ENCODE measurements at regions not wholly inside any gene's neighbourhood (a gene's known extent, or its start where the extent isn't known, plus 50 kb on each side); places are given as distances from the start of the nearest gene placed in this dataset.

DNA sequence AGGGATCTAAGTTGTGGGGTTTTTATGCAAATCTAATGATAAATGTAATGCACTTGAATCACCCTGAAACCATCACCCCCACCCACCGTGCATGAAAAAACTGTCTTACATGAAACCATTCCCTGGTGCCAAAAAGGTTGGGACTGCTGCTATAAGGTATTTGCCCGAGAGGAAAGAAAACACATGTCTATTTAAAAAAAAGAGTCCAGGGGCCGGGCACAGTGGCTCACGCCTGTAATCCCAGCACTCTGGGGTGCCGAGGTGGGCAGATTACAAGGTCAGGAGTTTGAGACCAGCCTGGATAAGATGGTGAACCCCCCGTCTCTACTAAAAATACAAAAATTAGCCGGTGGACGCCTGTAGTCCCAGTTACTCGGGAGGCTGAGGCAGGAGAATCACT lies 1372.8 kb upstream of the CDH2 start:
- no peak for DNase-seq (ENCODE audit: low read depth)

DNA sequence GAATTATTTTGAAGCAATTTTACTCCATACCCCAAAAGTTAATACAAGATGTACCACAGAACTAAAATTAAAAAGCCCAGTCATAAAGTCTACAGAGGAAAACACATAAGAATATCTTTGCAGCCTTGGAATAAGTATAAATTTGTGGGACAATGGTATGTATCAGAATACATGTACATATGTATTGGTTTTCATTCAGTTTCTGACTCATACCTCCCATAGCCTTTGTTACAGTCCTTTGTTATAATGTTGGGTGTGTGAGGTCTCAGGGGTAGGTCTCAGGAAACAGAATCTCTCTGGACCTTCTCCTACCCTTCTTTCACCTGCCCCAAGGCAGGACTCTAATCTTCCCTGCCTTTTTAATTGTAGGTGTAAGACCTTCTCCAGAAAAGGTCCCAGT lies 1370.7 kb upstream of the CDH2 start:
- DNase-seq (ENCODE audit: low read depth) = no peak

DNA sequence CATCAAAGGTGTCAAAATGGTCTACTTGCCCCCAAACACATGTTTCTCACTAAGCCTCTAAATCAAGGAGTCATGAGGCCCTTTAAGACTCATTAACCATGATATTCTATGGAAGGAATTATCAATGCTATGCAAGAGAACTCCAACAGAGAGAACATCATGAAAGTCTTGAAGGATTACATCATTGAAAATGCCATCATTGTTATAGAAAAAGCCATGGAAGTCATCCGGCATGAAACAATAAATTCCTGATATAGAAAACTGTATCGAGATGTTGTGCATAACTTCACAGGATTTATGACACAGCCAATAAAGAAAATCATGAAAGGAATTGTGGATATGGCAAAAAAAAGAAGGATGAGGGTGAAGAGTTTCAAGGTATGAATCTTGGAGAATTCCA lies 1363.6 kb upstream of the CDH2 start:
- DNase-seq (ENCODE audit: low read depth) = no peak

DNA sequence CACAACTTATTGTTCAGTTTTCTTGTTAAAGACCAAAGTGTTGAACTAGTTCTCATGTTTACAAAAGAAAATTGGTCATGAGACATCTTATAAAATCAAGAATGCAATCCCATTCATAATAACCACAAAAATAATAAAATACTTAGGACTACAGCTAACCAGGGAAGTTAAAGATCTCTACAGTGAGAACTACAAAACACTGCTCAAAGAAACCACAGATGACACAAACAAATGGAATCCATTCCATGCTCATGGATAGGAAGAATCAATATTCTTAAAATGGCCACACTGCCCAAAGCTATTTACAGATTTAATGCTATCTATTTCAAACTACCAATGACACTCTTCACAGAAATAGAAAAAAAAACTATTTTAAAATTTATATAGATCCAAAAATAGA lies 1354.8 kb upstream of the CDH2 start:
- no peak for DNase-seq (ENCODE audit: low read depth)

DNA sequence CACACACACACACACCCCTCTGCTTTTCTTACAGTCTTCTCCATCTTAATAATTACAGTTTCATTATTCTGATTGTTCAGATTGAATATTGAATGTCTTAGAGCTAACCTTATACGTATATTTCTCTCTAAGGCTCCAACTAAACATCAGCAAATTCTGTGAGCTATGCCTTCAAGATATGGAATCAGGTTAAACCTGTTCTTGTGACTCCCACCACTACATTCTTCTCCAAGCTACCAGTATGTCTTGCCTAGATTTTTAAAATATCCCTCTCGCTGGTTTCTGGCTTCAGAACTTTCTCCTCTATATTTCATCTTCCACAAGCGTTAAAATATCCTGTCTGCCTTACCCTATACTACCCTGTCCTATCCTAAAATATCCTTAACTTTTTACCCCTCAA lies 1346.4 kb upstream of the CDH2 start:
- no peak for DNase-seq (ENCODE audit: low read depth)

DNA sequence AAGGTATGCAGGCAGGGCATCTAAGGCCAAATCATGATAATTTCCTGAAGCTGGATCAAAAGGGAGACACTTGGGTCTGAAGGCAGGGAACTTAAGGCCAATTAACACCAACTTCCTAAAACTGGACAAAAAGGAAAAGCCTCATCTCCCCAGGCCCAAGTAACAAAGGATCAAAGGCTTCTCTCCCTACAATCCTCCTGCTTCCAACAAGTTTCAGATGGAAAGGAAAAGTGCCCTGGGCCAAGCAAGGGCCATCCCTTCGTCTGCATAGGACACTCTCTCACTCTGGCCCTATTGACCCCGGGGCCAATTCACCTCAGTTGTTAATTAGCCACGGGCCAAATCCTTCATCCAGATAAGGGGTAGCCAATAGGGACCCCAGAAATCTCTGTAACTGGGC lies 1335.8 kb upstream of the CDH2 start:
- DNase-seq (ENCODE audit: low read depth) = no peak

DNA sequence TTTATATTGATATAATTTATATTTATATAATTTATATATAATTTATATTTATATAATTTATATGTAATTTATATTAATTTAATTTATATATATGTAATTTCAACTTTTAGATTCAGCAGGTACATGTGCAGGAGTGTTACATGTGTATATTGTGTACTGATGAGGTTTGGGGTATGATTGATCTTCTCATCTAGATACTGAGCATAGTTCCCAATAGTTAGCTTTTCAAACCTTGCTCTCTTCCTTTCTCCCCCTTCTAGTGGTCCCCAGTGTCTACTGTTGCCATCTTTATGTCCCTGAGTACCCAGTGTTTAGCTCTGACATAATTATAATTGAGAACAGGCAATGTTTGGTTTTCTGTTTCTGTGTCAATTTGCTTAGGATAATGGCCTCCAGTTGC lies 1335.3 kb upstream of the CDH2 start:
- no peak for DNase-seq (ENCODE audit: low read depth)

DNA sequence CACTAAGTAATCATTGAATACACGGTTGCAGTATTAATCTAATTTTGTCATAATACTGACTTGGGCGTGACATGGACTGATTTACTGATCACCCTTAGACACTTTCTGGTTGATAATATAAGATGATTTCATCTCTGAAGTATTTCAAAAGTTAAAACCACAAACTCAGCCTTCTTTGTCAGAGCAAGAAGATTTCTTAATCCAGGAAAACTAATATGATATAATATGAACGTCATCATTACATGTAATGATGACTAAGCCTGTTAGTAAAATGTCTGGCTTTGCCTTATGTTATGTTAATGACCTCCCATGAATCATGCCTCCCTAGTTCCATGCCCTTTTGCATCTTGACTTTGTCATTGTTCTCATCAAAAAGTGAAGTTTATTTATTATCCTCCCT lies 1325.0 kb upstream of the CDH2 start:
- DNase-seq (ENCODE audit: low read depth) = peak; percentile 37

DNA sequence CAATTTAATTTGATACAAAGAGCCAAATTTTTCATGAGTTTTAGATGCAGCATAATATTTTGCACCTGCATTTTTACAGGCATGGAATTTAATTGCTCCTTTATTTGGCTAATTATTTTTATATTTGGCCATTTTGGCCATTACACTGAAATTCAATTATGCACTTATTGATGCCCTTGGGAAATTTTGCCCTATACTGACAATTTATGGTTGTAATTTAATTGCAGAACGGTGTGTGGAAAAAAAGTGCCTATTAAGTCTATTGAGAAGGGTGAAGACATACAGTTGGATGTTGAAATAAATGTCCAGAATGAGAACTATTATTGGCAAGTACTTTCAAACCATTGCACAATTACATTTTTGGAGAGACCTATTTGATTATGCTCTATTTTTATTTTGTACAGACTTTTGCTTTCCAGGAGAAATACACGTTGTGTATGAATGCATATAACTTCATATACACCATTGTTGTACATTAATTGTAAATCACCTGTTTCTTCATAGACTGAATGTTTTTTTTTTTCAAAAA lies 1319.3 kb upstream of the CDH2 start:
- DNase-seq (ENCODE audit: low read depth) = no peak

DNA sequence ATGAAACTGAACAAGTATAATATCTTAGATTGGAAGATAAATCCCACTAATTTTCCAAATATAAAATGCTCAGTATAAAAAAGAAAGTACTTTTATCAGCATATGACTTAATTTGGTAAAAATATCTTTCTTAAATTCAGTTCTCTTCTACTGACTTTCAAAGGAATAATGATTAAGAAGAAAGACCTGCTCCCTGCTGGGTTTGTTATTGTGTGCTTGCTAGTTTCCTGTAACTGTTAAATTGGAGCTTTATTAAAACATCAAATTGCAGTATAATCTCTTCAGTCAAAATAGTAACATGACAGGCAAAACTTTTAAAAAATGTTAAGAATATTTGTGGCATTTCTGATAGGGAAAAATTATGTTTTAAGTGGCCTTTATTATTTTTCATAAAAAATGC lies 1317.4 kb upstream of the CDH2 start:
- DNase-seq (ENCODE audit: low read depth) = no peak

DNA sequence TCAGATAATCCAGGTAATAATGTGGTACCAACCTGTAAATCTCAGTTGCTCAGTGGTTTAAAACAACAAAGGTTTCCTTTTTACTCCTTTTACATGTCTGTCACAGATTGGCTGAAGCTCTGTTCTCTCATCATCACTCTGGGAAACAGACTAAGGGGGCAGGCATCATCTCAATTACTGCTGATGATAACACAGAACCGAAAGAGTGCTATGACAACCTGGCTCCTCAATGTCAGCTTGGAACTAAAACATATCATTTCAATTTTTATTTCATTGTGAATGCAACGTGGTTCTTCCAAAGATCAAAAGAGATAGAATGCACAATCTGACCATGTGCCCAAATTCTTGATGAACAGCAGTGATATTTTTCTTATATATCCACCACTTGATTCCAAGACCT lies 1315.0 kb upstream of the CDH2 start:
- DNase-seq (ENCODE audit: low read depth) = no peak

DNA sequence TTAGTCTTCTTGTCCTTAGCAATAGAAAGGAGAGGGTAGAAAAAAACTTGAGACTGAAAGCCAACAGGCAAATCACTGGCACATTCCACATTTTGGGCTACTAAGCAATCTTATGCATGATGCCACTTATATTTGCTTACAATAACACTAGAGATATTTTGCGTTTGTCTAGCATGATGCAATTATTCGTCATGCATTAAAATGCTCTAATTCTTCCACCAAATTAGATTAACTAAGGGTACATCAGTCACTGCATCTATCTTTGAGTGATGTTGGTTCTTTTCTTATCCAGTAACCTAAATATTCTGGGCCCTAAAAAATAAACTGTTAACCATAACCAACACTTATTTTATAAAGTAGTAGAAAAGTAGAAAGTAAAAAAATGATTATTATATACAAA lies 1311.7 kb upstream of the CDH2 start:
- DNase-seq (ENCODE audit: low read depth) = no peak

DNA sequence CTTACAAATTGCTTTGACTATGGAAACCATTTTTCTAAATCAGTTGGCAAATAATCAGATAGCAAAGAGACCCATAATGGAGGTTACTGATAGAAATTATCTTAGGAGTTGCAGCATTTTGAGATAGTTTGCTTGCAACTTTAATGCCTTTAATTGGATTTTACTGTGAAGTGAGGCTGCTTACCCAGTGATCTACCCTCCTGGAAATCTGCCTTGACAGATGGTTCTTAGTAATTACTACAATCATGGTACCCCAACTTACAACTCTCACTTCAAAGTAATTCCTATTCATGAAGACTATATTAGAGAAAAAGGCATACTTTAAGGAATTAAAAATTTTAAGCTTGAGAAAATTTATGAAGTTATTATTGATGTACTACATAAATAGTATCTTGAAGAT lies 1288.6 kb upstream of the CDH2 start:
- no peak for DNase-seq (ENCODE audit: low read depth)

DNA sequence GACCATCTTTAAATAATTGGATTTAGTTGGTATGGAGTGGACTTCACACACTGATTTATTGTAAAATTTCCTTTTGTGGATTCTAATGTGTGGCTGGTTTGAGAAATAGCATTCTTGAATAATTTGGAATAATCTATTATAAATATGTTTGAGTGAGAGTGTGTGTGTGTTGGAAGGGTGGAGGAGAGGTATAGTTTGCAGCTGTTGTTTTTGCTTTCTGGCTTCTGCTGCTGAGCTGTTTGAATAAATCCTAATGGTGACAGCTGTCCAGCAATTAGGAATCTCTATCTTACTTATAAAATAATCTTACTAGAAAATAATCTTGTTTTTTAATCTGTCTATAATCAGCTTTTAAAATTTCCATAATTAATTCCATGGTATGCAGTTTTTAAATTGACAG lies 1283.0 kb upstream of the CDH2 start:
- DNase-seq (ENCODE audit: low read depth) = no peak

DNA sequence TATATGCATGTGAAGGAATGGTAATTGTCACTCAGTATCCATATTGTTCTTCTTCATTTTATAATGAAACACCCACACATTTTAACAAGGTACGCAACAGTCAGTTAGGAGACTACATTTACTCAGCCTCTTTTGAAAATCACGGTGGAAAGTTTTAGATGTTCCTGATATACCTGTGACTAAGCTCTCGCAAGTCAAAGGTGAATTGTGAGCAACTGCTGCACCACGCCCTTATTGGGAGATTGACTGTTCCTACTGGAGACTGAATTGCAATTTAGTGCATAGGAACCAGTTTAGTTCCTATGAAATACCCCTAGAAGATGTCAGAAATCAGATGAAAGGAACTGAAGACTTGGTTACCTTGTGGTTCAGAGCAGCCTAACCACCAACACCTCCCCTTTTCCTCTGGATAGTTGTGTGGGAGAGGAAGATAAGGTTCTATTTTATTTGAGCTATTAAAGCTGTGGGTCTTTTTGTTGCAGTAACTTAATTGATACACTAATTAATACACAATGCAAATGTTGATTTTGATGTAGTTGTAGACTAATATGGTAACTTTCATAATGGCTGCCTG lies 1280.5 kb upstream of the CDH2 start:
- no peak for DNase-seq (ENCODE audit: low read depth)

DNA sequence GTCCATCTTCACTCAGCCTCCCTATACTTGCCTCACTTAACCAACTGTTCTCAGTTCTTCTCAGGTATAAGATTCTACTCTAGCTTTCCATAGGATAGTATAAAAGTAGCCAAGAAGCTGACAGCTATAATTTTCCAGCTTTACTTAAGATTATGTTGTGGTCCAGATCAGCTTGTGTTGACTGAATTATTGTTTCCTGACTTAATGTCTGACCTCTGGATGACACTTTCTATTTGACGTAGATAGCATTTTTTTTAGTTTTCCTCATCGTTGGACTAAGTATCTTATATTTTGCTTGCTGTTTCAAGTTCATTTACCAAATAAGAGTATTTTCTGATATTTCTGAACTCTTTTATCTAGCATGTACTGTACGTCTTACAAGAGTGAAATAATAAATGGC lies 1272.5 kb upstream of the CDH2 start:
- DNase-seq (ENCODE audit: low read depth) = no peak

DNA sequence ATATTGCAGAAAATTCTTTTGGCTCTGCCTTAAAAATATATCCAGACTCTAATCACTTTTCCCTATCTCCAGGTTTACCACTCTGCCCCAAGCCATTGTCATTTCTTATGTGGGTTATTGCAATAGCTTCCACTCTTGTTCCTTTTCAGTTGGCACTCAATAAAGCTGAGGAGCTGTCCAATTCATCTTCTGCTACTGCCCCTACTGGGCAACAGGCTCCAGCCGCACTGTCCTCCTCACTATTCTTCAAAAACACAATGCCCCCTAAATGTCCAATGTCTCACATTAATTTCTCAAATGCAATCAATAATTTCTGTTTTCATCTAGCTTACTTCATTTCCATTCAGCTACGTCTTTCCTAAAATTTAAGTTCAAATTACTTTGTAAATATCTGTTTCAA lies 1262.5 kb upstream of the CDH2 start:
- DNase-seq (ENCODE audit: low read depth) = no peak

DNA sequence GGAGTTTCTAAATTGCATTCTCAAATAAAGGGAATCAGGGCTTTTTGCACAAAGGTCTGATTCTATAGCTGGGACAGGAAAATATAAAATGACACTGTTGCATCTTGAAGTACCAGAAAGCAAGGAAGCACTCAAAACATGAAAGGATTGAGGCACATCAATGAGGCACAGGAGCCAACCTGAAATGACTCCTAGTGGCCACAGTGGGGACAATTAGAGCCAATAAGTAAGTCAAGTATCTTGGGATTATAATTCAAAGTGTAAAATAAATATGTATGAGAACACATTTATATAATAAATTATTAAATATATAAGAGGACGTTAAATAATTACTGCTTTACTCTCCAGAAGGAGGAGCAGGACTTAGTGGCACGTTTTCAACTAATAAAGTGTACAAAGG lies 1259.5 kb upstream of the CDH2 start:
- DNase-seq (ENCODE audit: low read depth) = no peak

DNA sequence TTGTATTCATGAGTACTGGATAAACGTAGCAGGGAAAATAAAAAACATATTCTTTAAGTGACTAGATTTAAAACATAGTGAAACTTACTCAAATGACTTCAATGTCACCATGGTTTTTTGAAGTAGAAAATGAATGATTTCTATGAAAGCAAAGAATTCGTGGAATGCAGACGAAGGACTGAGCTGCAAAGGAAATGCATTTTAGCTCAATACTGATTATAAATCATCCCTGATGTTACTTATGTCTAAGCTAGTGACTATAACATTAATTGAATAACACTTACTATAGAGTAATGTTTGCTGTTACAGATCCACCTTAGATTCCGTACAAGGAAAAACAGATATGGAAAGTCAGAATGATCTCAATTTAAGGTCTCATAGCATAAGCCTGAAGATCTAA lies 1257.7 kb upstream of the CDH2 start:
- DNase-seq (ENCODE audit: low read depth) = no peak

DNA sequence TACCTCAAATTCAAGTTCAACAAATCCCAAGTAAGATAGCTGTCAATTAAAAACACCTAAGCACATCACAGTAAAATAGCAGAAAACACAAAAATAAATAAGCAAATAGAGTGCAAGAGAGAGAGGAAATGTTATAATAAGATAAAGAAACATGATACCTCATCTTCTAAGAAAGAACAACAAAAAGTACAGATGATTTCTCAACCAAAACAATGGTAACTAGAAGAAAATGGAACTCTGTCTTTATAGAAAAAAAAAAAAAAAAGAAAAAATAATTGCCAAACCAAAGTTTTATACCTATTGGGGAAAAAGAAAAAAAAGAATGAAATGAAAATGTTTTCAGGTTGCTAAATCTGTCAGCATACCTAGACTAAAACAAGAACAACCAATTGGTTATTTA lies 1253.5 kb upstream of the CDH2 start:
- DNase-seq (ENCODE audit: low read depth) = no peak

DNA sequence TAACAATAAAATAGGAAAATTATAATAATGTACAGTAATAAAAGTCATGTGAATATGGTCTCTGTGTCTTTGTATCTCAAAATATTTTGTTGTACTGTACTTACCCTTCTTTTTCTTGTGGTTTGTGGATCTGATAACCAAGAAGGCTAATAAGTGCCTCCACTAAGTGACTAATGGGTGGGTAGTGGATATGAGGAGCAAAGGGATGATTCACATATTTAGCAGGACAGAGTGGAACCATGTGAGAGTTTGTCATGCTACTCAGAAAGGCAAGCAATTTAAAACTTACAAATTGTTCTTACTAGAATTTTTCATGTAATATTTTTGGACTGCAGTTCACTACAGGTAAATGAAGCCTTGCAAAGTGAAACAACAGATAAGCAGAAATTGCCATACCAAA lies 1241.2 kb upstream of the CDH2 start:
- peak; percentile 63 for DNase-seq (ENCODE audit: low read depth)

DNA sequence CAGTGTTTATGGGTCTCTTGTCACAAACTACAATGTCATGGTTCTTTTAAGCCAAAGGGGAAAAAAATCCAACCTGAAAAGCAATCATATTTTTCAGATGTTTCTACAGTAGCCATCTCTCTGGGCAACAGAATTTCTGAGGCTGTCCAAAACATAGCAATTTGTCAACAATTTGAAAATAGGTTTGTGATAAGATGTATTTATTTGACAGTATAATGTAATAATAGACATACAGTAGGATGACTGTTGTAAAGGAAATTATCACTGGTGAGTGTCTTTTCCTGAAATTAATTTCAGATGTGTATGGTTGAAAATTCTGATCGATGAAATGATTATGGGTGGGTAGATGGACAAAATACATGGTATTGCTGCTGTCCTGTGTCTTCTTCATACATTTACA lies 1230.1 kb upstream of the CDH2 start:
- no peak for DNase-seq (ENCODE audit: low read depth)

DNA sequence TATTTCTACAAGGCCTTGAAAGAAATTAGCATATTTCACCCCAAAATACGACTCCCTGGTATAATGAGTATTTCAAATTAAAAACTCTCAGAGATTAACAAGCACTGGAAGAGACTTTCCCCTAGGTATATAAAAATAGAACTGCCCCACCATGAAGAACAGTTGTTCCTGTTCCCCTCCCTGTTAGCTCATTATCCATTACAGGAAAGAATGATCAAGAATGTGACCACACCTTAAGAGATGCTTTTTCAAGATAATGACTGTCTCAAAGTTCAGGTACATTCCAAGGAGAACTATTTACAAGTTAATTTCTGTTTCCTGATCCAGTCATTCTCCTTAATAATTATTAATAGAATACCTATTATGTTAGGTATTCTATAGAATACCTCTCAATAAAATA lies 1220.6 kb upstream of the CDH2 start:
- DNase-seq (ENCODE audit: low read depth) = no peak
